Activated CD4-positive, alpha-beta T cell treated with anti-CD3 and anti-CD28 coated beads, Interleukin-2, amount 50 U/mL, for 4 hours (primary cell): ENCODE measurements at regions not wholly inside any gene's neighbourhood (a gene's known extent, or its start where the extent isn't known, plus 50 kb on each side); places are given as distances from the start of the nearest gene placed in this dataset.

Experiments used
- DNase-seq, 2 experiments: peaks; one replicate each; pipeline ENCODE4 v3.0.0-alpha.2; 2020

GRCh38 chr7:142352543-142352942 lies 94.7 kb upstream of the PRSS58 start:
- DNase-seq = no peak

GRCh38 chr7:142351145-142351544 lies 93.3 kb upstream of the PRSS58 start:
- no peak for DNase-seq

GRCh38 chr7:142349670-142350405 lies 92.0 kb upstream of the PRSS58 start:
- DNase-seq = no peak

GRCh38 chr7:142348921-142349405 lies 91.1 kb upstream of the PRSS58 start:
- DNase-seq = no peak

GRCh38 chr7:142348100-142348499 lies 90.2 kb upstream of the PRSS58 start:
- DNase-seq = no peak

- no peak for DNase-seq
Measured at GRCh38 chr7:142347091-142347490, 89.2 kb upstream of the PRSS58 start.

- DNase-seq = no peak
Measured at GRCh38 chr7:142345811-142346210, 88.0 kb upstream of the PRSS58 start.

- no peak for DNase-seq
Measured at GRCh38 chr7:142338633-142339501, 81.0 kb upstream of the PRSS58 start.

GRCh38 chr7:142337054-142338001 lies 79.5 kb upstream of the PRSS58 start:
- DNase-seq = no peak

GRCh38 chr7:142334806-142335205 lies 76.9 kb upstream of the PRSS58 start:
- no peak for DNase-seq

GRCh38 chr7:142334236-142334635 lies 76.4 kb upstream of the PRSS58 start:
- no peak for DNase-seq

GRCh38 chr7:142332421-142332820 lies 74.6 kb upstream of the PRSS58 start:
- no peak for DNase-seq

- no peak for DNase-seq
Measured at GRCh38 chr7:142331941-142332340, 74.1 kb upstream of the PRSS58 start.

GRCh38 chr7:142329062-142329790 lies 71.4 kb upstream of the PRSS58 start:
- no peak for DNase-seq

- no peak for DNase-seq
Measured at GRCh38 chr7:142328551-142328950, 70.7 kb upstream of the PRSS58 start.

- no peak for DNase-seq
Measured at GRCh38 chr7:142327628-142328405, 70.0 kb upstream of the PRSS58 start.

- peak in 1 of 2 experiments; percentile 22 for DNase-seq
Measured at GRCh38 chr7:142323706-142324105, 65.8 kb upstream of the PRSS58 start.

- no peak for DNase-seq
Measured at GRCh38 chr7:142321391-142321790, 63.5 kb upstream of the PRSS58 start.

- no peak for DNase-seq
Measured at GRCh38 chr7:142320883-142321282, 63.0 kb upstream of the PRSS58 start.

- DNase-seq = peak; percentile 34 to 35
Measured at GRCh38 chr7:142319970-142320369, 62.1 kb upstream of the PRSS58 start.

GRCh38 chr7:142314281-142314680 lies 56.4 kb upstream of the PRSS58 start:
- no peak for DNase-seq
